ENCODE measurements at regions not wholly inside any gene's neighbourhood (a gene's known extent, or its start where the extent isn't known, plus 50 kb on each side); places are given as distances from the start of the nearest gene placed in this dataset.

GRCh38 chrX:20654596-20655106, 387.9 kb upstream of the RPS6KA3 start:
- TF ChIP-seq CTCF (IDR thresholded peaks at IDR 0.05; ENCODE audit: extremely low read depth, insufficient read depth, missing control alignments) = no peak
- DNase-seq (ENCODE audit: low spot score) = no peak
- in situ Hi-C loops (cut with MboI; ENCODE audit: low pct_unique_long_range_greater_than_20kb, low sequenced_read_pairs, unreplicated experiment) = no loop called here

GRCh38 chrX:20653070-20653469, 386.4 kb upstream of the RPS6KA3 start:
- DNase-seq (ENCODE audit: low spot score) = no peak
- TF ChIP-seq CTCF (IDR thresholded peaks at IDR 0.05; ENCODE audit: extremely low read depth, insufficient read depth, missing control alignments) = no peak
- in situ Hi-C loops (cut with MboI; ENCODE audit: low pct_unique_long_range_greater_than_20kb, low sequenced_read_pairs, unreplicated experiment) = no loop called here

GRCh38 chrX:20641954-20642353, 375.2 kb upstream of the RPS6KA3 start:
- no peak for DNase-seq (ENCODE audit: low spot score)
- TF ChIP-seq CTCF (IDR thresholded peaks at IDR 0.05; ENCODE audit: extremely low read depth, insufficient read depth, missing control alignments) = no peak
- in situ Hi-C loops (cut with MboI; ENCODE audit: low pct_unique_long_range_greater_than_20kb, low sequenced_read_pairs, unreplicated experiment) = no loop called here

GRCh38 chrX:20639115-20639514, 372.4 kb upstream of the RPS6KA3 start:
- in situ Hi-C loops (cut with MboI; ENCODE audit: low pct_unique_long_range_greater_than_20kb, low sequenced_read_pairs, unreplicated experiment) = no loop called here
- no peak for DNase-seq (ENCODE audit: low spot score)
- TF ChIP-seq CTCF (IDR thresholded peaks at IDR 0.05; ENCODE audit: extremely low read depth, insufficient read depth, missing control alignments) = no peak

GRCh38 chrX:20637351-20637750, 370.6 kb upstream of the RPS6KA3 start:
- no peak for TF ChIP-seq CTCF (IDR thresholded peaks at IDR 0.05; ENCODE audit: extremely low read depth, insufficient read depth, missing control alignments)
- DNase-seq (ENCODE audit: low spot score) = no peak
- in situ Hi-C loops (cut with MboI; ENCODE audit: low pct_unique_long_range_greater_than_20kb, low sequenced_read_pairs, unreplicated experiment) = no loop called here

- DNase-seq (ENCODE audit: low spot score) = no peak
- in situ Hi-C loops (cut with MboI; ENCODE audit: low pct_unique_long_range_greater_than_20kb, low sequenced_read_pairs, unreplicated experiment) = no loop called here
- no peak for TF ChIP-seq CTCF (IDR thresholded peaks at IDR 0.05; ENCODE audit: extremely low read depth, insufficient read depth, missing control alignments)
These were observed 366.7 kb upstream of the RPS6KA3 start for GRCh38 chrX:20633451-20633850.

- in situ Hi-C loops (cut with MboI; ENCODE audit: low pct_unique_long_range_greater_than_20kb, low sequenced_read_pairs, unreplicated experiment) = no loop called here
- no peak for DNase-seq (ENCODE audit: low spot score)
- TF ChIP-seq CTCF (IDR thresholded peaks at IDR 0.05; ENCODE audit: extremely low read depth, insufficient read depth, missing control alignments) = no peak
These were observed 356.7 kb upstream of the RPS6KA3 start for GRCh38 chrX:20623448-20623847.
